ENCODE measurements at regions not wholly inside any gene's neighbourhood (a gene's known extent, or its start where the extent isn't known, plus 50 kb on each side); places are given as distances from the start of the nearest gene placed in this dataset.

DNA sequence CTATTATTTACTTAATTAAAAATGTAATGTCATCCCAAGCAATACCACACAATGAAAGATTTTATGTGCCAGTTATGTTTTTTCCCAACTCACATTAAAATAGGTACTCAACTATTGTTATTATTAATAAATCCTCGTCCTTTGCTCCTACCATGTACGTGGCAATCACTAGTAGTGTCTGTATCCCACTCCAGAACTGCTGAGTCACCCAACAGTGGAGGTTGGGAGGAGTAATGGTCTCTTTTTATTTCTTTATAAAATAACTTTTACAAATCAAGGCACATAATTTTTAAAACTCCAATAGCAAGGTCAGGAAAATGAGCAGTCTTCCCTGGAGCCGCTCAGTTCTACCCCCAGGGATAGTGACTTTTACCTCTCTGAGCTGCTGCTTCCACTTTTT, 273.5 kb upstream of the PLPP4 start:
- Histone ChIP-seq H2AK5ac (ENCODE audit: insufficient read length, low read length) (no peak overlapping the region), H3K27me3 (ENCODE audit: insufficient read depth, low read length) (no peaks in the 10 kb centered on the region), H4K91ac (ENCODE audit: insufficient read length, low read depth, low read length) (no peak overlapping the region), H3K23me2 (ENCODE audit: insufficient read length, low read depth, low read length, poor library complexity, severe bottlenecking) (no peaks in the 10 kb centered on the region), H3K9ac (ENCODE audit: extremely low read depth, insufficient read length, low read length) (no peak overlapping the region), H3K4ac (ENCODE audit: low read depth, low read length) (no peak overlapping the region), H4K20me1 (ENCODE audit: control insufficient read depth, insufficient read depth, insufficient read length) (no peaks in the 10 kb centered on the region), H2BK120ac (ENCODE audit: low read depth, low read length, poor library complexity, severe bottlenecking) (no peak overlapping the region), H3K79me1 (ENCODE audit: insufficient read depth, low read depth, low read length, poor library complexity, severe bottlenecking) (no peaks in the 10 kb centered on the region), H2BK15ac (ENCODE audit: low read depth, low read length) (no peak overlapping the region), H3K4me2 (ENCODE audit: insufficient read depth, insufficient read length, low read length) (no peak overlapping the region), H3K56ac (ENCODE audit: insufficient read length, low read depth, low read length) (no peak overlapping the region), H4K8ac (replicated peaks; ENCODE audit: insufficient read length, low read depth, low read length) (no peak overlapping the region), H3K27ac (ENCODE audit: insufficient read length, low read depth, low read length) (no peak overlapping the region), H3K9me3 (ENCODE audit: control insufficient read depth, low read depth, low read length) (no peaks in the 10 kb centered on the region), H2BK5ac (ENCODE audit: insufficient read length, low read length) (no peak overlapping the region), H3K14ac (ENCODE audit: insufficient read depth, low read length) (no peak overlapping the region), H3K23ac (ENCODE audit: insufficient read length, low read depth, low read length) (no peak overlapping the region), H3T11ph (ENCODE audit: low read length) (no peak overlapping the region), H2AFZ (ENCODE audit: low read length) (no peak overlapping the region), H2BK20ac (ENCODE audit: low read depth, low read length, poor library complexity, severe bottlenecking) (no peak overlapping the region), H3K79me2 (ENCODE audit: insufficient read depth, low read length) (no peaks in the 10 kb centered on the region), H4K5ac (ENCODE audit: insufficient read length, low read depth, low read length) (no peak overlapping the region), H2BK12ac (ENCODE audit: insufficient read length, low read depth, low read length) (no peak overlapping the region), H3K4me1 (ENCODE audit: insufficient read depth, low read length) (no peaks in the 10 kb centered on the region), H3K18ac (ENCODE audit: insufficient read length, low read depth, low read length) (no peak overlapping the region)
- no peak overlapping the region for H3K27ac Mint-ChIP-seq
- TF ChIP-seq, protein P1, sequence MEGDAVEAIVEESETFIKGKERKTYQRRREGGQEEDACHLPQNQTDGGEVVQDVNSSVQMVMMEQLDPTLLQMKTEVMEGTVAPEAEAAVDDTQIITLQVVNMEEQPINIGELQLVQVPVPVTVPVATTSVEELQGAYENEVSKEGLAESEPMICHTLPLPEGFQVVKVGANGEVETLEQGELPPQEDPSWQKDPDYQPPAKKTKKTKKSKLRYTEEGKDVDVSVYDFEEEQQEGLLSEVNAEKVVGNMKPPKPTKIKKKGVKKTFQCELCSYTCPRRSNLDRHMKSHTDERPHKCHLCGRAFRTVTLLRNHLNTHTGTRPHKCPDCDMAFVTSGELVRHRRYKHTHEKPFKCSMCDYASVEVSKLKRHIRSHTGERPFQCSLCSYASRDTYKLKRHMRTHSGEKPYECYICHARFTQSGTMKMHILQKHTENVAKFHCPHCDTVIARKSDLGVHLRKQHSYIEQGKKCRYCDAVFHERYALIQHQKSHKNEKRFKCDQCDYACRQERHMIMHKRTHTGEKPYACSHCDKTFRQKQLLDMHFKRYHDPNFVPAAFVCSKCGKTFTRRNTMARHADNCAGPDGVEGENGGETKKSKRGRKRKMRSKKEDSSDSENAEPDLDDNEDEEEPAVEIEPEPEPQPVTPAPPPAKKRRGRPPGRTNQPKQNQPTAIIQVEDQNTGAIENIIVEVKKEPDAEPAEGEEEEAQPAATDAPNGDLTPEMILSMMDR (conservative IDR thresholded peaks at IDR 0.05), result no peak
- no peaks in the 10 kb centered on the region for H3K9me3 Mint-ChIP-seq
- H3K4me1 Mint-ChIP-seq, result peaks cover 6 to 7% of the 10 kb centered on the region in 2 experiments
- no peak overlapping the region for H3K4me3 Mint-ChIP-seq
- no peaks in the 10 kb centered on the region; the same call in none of the 2 replicates for H3K27me3 Mint-ChIP-seq (ENCODE audit: low read depth)
- DNase-seq, result no peak
- no peaks in the 10 kb centered on the region for H3K36me3 Mint-ChIP-seq (ENCODE audit: insufficient read depth in 1 of 3, low read depth in 3 of 3)
- no CpG with 5 or more reads among the region's 3 CpGs for WGBS (ENCODE audit: extremely low coverage, insufficient read length, low lambda C conversion rate)

Measured in H9 (cell line).